Activated CD8-positive, alpha-beta memory T cell treated with anti-CD3 and anti-CD28 coated beads, Interleukin-2, amount 50 U/mL, for 24 hours (primary cell): ENCODE measurements at regions not wholly inside any gene's neighbourhood (a gene's known extent, or its start where the extent isn't known, plus 50 kb on each side); places are given as distances from the start of the nearest gene placed in this dataset.

Source experiments
- DNase-seq: peaks from one replicate; pipeline ENCODE4 v3.0.0-alpha.2; 2020; ENCODE audit errors: extremely low read depth

GRCh38 chr5:133738271-133738670, 125.9 kb upstream of the FSTL4 start:
- no peak for DNase-seq

GRCh38 chr5:133736512-133736911, 124.2 kb upstream of the FSTL4 start:
- DNase-seq = no peak

GRCh38 chr5:133735346-133735745, 123.0 kb upstream of the FSTL4 start:
- DNase-seq = no peak

- DNase-seq = no peak
Measured at GRCh38 chr5:133734916-133735315, 122.6 kb upstream of the FSTL4 start.

- DNase-seq = no peak
Measured at GRCh38 chr5:133732536-133732935, 120.2 kb upstream of the FSTL4 start.

- DNase-seq = no peak
Measured at GRCh38 chr5:133731951-133732350, 119.6 kb upstream of the FSTL4 start.

GRCh38 chr5:133730866-133731265, 118.5 kb upstream of the FSTL4 start:
- DNase-seq = no peak

- DNase-seq = no peak
Measured at GRCh38 chr5:133730346-133730745, 118.0 kb upstream of the FSTL4 start.

GRCh38 chr5:133729800-133730199, 117.5 kb upstream of the FSTL4 start:
- no peak for DNase-seq

GRCh38 chr5:133728475-133728874, 116.1 kb upstream of the FSTL4 start:
- no peak for DNase-seq

GRCh38 chr5:133727636-133728035, 115.3 kb upstream of the FSTL4 start:
- no peak for DNase-seq

- DNase-seq = no peak
Measured at GRCh38 chr5:133723651-133724366, 111.5 kb upstream of the FSTL4 start.

GRCh38 chr5:133723126-133723525, 110.8 kb upstream of the FSTL4 start:
- DNase-seq = no peak

GRCh38 chr5:133721365-133721764, 109.0 kb upstream of the FSTL4 start:
- DNase-seq = no peak

- DNase-seq = no peak
Measured at GRCh38 chr5:133718457-133718856, 106.1 kb upstream of the FSTL4 start.

- DNase-seq = no peak
Measured at GRCh38 chr5:133716532-133717183, 104.3 kb upstream of the FSTL4 start.

- DNase-seq = no peak
Measured at GRCh38 chr5:133715616-133716015, 103.3 kb upstream of the FSTL4 start.

- no peak for DNase-seq
Measured at GRCh38 chr5:133715216-133715615, 102.9 kb upstream of the FSTL4 start.

GRCh38 chr5:133714161-133714915, 102.0 kb upstream of the FSTL4 start:
- DNase-seq = no peak

GRCh38 chr5:133713751-133714150, 101.4 kb upstream of the FSTL4 start:
- no peak for DNase-seq

- DNase-seq = no peak
Measured at GRCh38 chr5:133713209-133713608, 100.9 kb upstream of the FSTL4 start.

GRCh38 chr5:133712562-133712961, 100.2 kb upstream of the FSTL4 start:
- DNase-seq = no peak

GRCh38 chr5:133709209-133709725, 96.9 kb upstream of the FSTL4 start:
- DNase-seq = no peak
